ENCODE measurements at regions not wholly inside any gene's neighbourhood (a gene's known extent, or its start where the extent isn't known, plus 50 kb on each side); places are given as distances from the start of the nearest gene placed in this dataset.

DNA sequence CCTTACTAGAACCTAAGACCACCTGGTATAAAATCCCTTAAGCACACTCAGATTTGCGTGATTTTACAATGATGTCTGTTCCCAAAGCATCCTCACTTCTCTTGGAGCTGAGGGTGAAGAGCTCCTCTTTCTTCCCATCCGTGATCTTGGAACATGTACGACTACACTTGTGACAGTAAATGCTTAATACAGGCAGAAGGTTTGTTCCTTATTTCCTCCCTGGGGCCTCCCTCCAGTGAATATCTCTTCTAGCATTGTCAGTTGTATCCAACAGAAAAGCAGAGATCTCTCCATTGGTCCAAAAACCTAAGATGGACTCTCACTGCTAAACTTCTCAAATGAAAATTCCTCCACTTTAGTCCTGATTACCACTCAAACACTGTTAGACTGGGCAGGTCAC is 103.6 kb upstream of the VPREB1 start:
- Histone ChIP-seq H3K4me1 (ENCODE audit: control insufficient read depth in 1 of 2, insufficient read depth in 1 of 2, low read depth in 1 of 2, low read length in 1 of 2) (no peaks in the 10 kb centered on the region), H3K27ac (no peak overlapping the region), H3K4me3 (ENCODE audit: low read depth in 1 of 2, low read length in 1 of 2) (no peak overlapping the region), H3K9me3 (no peaks in the 10 kb centered on the region), H3K27me3 (no peaks in the 10 kb centered on the region), H3K36me3 (no peaks in the 10 kb centered on the region)
- TF ChIP-seq, protein P1, sequence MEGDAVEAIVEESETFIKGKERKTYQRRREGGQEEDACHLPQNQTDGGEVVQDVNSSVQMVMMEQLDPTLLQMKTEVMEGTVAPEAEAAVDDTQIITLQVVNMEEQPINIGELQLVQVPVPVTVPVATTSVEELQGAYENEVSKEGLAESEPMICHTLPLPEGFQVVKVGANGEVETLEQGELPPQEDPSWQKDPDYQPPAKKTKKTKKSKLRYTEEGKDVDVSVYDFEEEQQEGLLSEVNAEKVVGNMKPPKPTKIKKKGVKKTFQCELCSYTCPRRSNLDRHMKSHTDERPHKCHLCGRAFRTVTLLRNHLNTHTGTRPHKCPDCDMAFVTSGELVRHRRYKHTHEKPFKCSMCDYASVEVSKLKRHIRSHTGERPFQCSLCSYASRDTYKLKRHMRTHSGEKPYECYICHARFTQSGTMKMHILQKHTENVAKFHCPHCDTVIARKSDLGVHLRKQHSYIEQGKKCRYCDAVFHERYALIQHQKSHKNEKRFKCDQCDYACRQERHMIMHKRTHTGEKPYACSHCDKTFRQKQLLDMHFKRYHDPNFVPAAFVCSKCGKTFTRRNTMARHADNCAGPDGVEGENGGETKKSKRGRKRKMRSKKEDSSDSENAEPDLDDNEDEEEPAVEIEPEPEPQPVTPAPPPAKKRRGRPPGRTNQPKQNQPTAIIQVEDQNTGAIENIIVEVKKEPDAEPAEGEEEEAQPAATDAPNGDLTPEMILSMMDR (IDR thresholded peaks at IDR 0.05): no peak

DNA sequence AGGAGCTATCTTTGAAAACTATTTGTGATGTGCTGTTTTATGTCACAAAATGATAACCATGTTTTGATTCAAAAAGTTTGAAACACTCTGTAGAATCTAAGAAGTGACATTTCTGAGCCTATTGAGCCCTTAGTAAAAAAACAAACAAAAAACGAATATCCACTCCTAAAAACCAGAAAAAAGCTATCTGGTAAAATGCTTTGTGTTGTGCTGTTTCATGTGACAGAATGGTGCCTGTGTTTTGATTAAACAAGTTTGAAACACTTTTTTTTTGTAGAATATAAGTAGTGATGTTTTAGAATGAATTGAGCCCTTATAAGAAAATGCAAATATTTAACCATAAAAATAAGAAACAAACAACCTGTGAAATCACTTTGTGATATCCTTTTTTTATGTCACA is 105.2 kb upstream of the VPREB1 start:
- Histone ChIP-seq H3K4me3 (ENCODE audit: low read depth in 1 of 2, low read length in 1 of 2) (no peak overlapping the region), H3K9me3 (no peaks in the 10 kb centered on the region), H3K27me3 (no peaks in the 10 kb centered on the region), H3K27ac (no peak overlapping the region), H3K36me3 (no peaks in the 10 kb centered on the region), H3K4me1 (ENCODE audit: control insufficient read depth in 1 of 2, insufficient read depth in 1 of 2, low read depth in 1 of 2, low read length in 1 of 2) (no peaks in the 10 kb centered on the region)
- TF ChIP-seq, protein P1 (IDR thresholded peaks at IDR 0.05): no peak

DNA sequence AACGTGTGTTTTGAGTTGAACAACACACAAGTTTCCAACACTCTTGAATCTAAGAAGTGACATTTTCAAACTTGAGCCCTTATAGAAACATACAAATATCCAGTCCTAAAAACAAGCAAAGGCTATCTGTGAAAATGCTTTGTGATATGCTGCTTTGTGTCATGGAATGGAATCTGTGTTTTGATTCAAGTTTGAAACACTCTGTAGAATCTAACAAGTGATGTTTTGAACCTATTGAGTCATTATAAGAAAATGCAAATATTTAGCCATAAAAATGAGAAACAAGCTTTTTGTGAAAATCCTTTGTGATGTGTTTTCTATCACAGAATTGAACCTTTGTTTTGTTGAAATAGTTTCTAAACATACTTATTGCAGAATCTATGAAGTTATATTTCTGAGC is 105.7 kb upstream of the VPREB1 start:
- Histone ChIP-seq H3K4me1 (ENCODE audit: control insufficient read depth in 1 of 2, insufficient read depth in 1 of 2, low read depth in 1 of 2, low read length in 1 of 2) (no peaks in the 10 kb centered on the region), H3K27me3 (no peaks in the 10 kb centered on the region), H3K4me3 (ENCODE audit: low read depth in 1 of 2, low read length in 1 of 2) (no peak overlapping the region), H3K9me3 (no peaks in the 10 kb centered on the region), H3K36me3 (no peaks in the 10 kb centered on the region), H3K27ac (no peak overlapping the region)
- TF ChIP-seq, protein P1 (IDR thresholded peaks at IDR 0.05): no peak

DNA sequence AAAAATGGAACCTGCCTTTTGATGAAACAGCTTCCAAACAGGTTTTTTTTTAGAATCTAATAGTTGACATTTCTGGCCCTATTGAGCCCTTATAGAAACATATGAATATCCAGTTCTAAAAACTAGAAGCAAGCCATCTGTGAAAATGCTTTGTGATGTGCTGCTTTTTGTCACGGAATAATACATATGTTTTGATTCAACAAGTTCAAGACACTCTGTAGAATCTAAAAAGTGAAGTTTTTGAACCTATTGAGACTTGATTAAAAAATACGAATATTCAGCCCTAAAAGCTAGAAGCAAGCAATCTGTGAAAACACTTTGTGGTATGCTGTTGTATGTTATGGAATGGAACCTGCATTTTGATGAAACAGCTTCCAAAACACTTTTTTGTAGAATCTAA is 106.7 kb upstream of the VPREB1 start:
- Histone ChIP-seq H3K4me3 (ENCODE audit: low read depth in 1 of 2, low read length in 1 of 2) (no peak overlapping the region), H3K4me1 (ENCODE audit: control insufficient read depth in 1 of 2, insufficient read depth in 1 of 2, low read depth in 1 of 2, low read length in 1 of 2) (no peaks in the 10 kb centered on the region), H3K27ac (no peak overlapping the region), H3K27me3 (no peaks in the 10 kb centered on the region), H3K36me3 (no peaks in the 10 kb centered on the region), H3K9me3 (no peaks in the 10 kb centered on the region)
- TF ChIP-seq, protein P1 (IDR thresholded peaks at IDR 0.05): no peak

DNA sequence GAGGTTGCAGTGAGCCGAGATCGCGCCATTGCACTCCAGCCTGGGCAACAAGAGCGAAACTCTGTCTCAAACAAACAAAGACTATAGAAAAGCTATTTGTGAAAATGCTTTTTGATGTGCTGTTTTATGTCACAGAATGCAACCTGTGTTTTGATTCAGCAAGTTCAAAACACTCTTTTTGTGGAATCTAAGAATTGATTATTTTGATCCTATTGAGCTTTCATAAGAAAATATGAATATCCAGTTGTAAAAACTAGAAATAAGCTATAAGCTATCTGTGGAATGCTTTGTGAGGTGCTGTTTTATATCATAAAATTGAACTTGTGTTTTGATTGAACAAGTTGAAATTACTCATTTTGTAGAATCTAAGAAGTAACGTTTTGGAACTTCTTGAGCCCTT is 110.7 kb upstream of the VPREB1 start:
- no peaks in the 10 kb centered on the region for H3K27me3 ChIP-seq
- no peaks in the 10 kb centered on the region for H3K36me3 ChIP-seq
- no peak overlapping the region for H3K27ac ChIP-seq
- TF ChIP-seq, protein P1 (IDR thresholded peaks at IDR 0.05): no peak
- H3K4me3 ChIP-seq (ENCODE audit: low read depth in 1 of 2, low read length in 1 of 2): no peak overlapping the region
- no peaks in the 10 kb centered on the region for H3K9me3 ChIP-seq
- no peaks in the 10 kb centered on the region for H3K4me1 ChIP-seq (ENCODE audit: control insufficient read depth in 1 of 2, insufficient read depth in 1 of 2, low read depth in 1 of 2, low read length in 1 of 2)

Measured in neutrophil (primary cell).